ENCODE measurements at regions not wholly inside any gene's neighbourhood (a gene's known extent, or its start where the extent isn't known, plus 50 kb on each side); places are given as distances from the start of the nearest gene placed in this dataset.

DNA sequence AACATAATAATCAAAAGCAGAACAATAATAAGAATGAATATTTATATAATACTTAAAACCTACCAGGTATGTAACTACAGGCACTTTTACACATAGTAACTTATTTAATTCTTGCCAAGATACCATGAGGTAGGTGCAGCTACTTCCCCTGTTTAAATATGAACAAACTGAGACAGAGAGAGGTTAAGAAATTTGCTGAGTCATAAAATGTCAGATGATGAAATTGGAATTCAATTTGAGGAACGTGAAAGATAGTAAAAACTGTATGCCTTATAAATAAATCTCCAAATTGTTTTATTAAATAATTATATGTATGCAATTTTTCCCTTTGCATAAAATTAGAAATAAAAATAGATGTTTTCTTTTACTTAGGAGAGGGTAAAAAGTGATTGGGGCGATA lies 1103.3 kb upstream of the NRXN1 start:
- Histone ChIP-seq H3K4me1 (ENCODE audit: control insufficient read depth, insufficient read depth, low read length, poor library complexity, severe bottlenecking) (no peaks in the 10 kb centered on the region), H3K4me3 (ENCODE audit: insufficient read depth, low read depth, low read length, poor library complexity, severe bottlenecking) (no peak overlapping the region), H3K36me3 (ENCODE audit: control insufficient read depth, insufficient read depth, low read length) (no peaks in the 10 kb centered on the region), H3K27ac (ENCODE audit: insufficient read depth, low read length, poor library complexity, severe bottlenecking) (no peak overlapping the region), H3K9me3 (ENCODE audit: control insufficient read depth, low read length) (no peaks in the 10 kb centered on the region), H3K27me3 (replicated peaks; ENCODE audit: control insufficient read depth, insufficient read depth, low read length, poor library complexity, severe bottlenecking) (no peaks in the 10 kb centered on the region)
- no peak for DNase-seq

DNA sequence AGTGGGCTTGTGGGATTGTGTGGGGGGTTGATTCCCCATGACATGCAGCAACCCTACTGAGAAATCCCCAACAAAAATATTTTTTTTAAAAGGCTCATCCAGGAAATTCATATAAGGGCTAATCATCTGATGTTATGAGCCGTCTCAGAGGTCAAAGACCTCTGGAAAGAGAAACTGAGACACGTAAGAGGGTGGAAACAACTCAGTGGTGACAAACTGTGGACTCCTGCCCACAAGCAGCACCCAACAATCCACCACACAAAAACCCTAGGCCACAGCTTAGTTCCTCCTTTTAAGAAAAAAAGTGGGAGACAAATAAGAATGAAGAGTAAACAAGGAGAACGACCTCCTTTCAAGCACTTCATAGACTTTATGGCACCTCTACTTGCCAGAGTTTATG lies 1096.1 kb upstream of the NRXN1 start:
- no peak overlapping the region for H3K27ac ChIP-seq (ENCODE audit: insufficient read depth, low read length, poor library complexity, severe bottlenecking)
- H3K4me3 ChIP-seq (ENCODE audit: insufficient read depth, low read depth, low read length, poor library complexity, severe bottlenecking): no peak overlapping the region

DNA sequence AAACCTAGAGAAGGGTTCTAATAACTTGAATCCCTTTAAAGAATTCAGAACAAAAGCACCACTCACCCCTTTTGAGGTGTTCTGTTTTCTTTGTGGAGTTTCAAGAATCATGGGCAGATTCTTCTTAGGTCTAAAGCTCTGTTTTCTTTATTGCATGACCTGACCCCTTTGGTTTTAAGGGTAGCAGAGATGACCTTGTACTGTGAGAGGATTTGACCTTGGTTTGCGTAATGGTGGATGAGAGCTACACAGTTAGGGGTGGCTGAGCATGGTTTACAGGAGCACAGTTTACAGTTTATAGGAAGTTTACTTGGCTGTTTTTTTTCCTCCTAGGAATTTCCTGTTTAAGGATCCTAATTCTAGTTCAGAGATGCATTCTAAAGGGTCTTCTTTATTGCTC lies 1095.6 kb upstream of the NRXN1 start:
- no peak for DNase-seq

More for the DNA sequence above, 1096.1 kb upstream of the NRXN1 start:
- Histone ChIP-seq H3K9me3 (ENCODE audit: control insufficient read depth, low read length) (no peaks in the 10 kb centered on the region), H3K36me3 (ENCODE audit: control insufficient read depth, insufficient read depth, low read length) (no peaks in the 10 kb centered on the region), H3K4me1 (ENCODE audit: control insufficient read depth, insufficient read depth, low read length, poor library complexity, severe bottlenecking) (no peaks in the 10 kb centered on the region), H3K27me3 (replicated peaks; ENCODE audit: control insufficient read depth, insufficient read depth, low read length, poor library complexity, severe bottlenecking) (no peaks in the 10 kb centered on the region)
- DNase-seq: no peak

DNA sequence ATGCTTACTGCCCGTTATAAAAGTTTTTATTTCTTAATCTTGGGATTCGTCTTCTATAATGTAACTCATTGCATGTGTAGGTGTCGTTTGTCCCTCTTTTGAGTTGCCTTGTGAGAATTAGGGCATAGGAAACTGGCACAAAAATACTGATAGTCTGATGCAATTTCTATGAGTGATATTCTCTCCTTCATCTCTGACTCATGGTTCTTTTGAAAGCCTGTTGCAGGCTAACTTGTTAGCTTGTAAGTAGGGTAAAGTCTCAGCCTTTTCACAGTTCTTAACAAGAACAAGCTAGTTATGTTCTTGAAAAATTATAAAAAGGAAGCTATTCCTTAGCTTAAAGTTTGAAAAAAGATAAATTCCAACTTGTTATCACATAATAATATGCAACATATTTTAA lies 1085.4 kb upstream of the NRXN1 start:
- Histone ChIP-seq H3K27me3 (replicated peaks; ENCODE audit: control insufficient read depth, insufficient read depth, low read length, poor library complexity, severe bottlenecking) (no peaks in the 10 kb centered on the region), H3K36me3 (ENCODE audit: control insufficient read depth, insufficient read depth, low read length) (no peaks in the 10 kb centered on the region), H3K4me1 (ENCODE audit: control insufficient read depth, insufficient read depth, low read length, poor library complexity, severe bottlenecking) (no peaks in the 10 kb centered on the region), H3K4me3 (ENCODE audit: insufficient read depth, low read depth, low read length, poor library complexity, severe bottlenecking) (no peak overlapping the region), H3K9me3 (ENCODE audit: control insufficient read depth, low read length) (no peaks in the 10 kb centered on the region), H3K27ac (ENCODE audit: insufficient read depth, low read length, poor library complexity, severe bottlenecking) (no peak overlapping the region)
- DNase-seq: no peak

More for the DNA sequence above, 1095.6 kb upstream of the NRXN1 start:
- Histone ChIP-seq H3K27ac (ENCODE audit: insufficient read depth, low read length, poor library complexity, severe bottlenecking) (no peak overlapping the region), H3K36me3 (ENCODE audit: control insufficient read depth, insufficient read depth, low read length) (no peaks in the 10 kb centered on the region), H3K4me3 (ENCODE audit: insufficient read depth, low read depth, low read length, poor library complexity, severe bottlenecking) (no peak overlapping the region), H3K27me3 (replicated peaks; ENCODE audit: control insufficient read depth, insufficient read depth, low read length, poor library complexity, severe bottlenecking) (no peaks in the 10 kb centered on the region), H3K9me3 (ENCODE audit: control insufficient read depth, low read length) (no peaks in the 10 kb centered on the region), H3K4me1 (ENCODE audit: control insufficient read depth, insufficient read depth, low read length, poor library complexity, severe bottlenecking) (no peaks in the 10 kb centered on the region)

DNA sequence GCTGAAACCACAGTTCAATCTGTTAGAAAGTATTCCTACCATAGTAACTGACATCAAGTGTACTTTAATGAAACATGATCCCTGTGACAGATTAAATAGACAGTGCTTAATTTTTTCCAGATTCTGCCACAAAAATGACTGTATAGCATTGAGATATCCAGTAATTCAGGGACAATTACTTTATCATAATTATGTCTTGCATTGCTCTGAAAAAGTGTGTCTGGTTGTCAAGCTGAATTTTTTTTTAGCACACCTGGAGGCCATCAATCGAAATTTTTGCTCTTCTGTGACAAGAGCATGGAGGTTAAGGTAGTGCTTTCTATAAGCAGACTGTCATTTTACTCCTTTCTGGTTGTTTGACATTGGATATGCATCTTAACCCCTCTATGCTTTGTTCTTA lies 1083.8 kb upstream of the NRXN1 start:
- Histone ChIP-seq H3K36me3 (ENCODE audit: control insufficient read depth, insufficient read depth, low read length) (no peaks in the 10 kb centered on the region), H3K27ac (ENCODE audit: insufficient read depth, low read length, poor library complexity, severe bottlenecking) (no peak overlapping the region), H3K4me3 (ENCODE audit: insufficient read depth, low read depth, low read length, poor library complexity, severe bottlenecking) (no peak overlapping the region), H3K9me3 (ENCODE audit: control insufficient read depth, low read length) (no peaks in the 10 kb centered on the region), H3K4me1 (ENCODE audit: control insufficient read depth, insufficient read depth, low read length, poor library complexity, severe bottlenecking) (no peaks in the 10 kb centered on the region), H3K27me3 (replicated peaks; ENCODE audit: control insufficient read depth, insufficient read depth, low read length, poor library complexity, severe bottlenecking) (no peaks in the 10 kb centered on the region)
- DNase-seq: no peak

DNA sequence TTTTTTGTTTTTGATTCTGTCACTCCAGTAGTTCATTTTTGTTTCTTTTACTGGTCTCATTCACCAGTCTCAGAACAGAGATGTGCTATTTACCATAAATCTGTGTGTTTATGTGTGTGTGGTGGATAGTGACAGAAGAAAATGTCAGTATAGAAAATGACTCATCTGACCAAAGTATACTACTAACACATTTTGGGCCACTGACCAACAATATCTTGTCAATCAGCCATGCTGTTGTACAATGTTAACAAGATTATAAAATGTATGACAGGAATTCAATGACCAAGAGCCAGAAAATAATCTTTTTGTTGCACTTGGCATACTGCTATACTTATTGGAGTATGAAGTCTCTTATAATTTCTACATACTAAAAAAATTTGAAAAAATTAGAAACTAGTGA lies 1081.4 kb upstream of the NRXN1 start:
- Histone ChIP-seq H3K27me3 (replicated peaks; ENCODE audit: control insufficient read depth, insufficient read depth, low read length, poor library complexity, severe bottlenecking) (no peaks in the 10 kb centered on the region), H3K27ac (ENCODE audit: insufficient read depth, low read length, poor library complexity, severe bottlenecking) (no peak overlapping the region), H3K4me1 (ENCODE audit: control insufficient read depth, insufficient read depth, low read length, poor library complexity, severe bottlenecking) (no peaks in the 10 kb centered on the region), H3K36me3 (ENCODE audit: control insufficient read depth, insufficient read depth, low read length) (no peaks in the 10 kb centered on the region), H3K9me3 (ENCODE audit: control insufficient read depth, low read length) (no peaks in the 10 kb centered on the region), H3K4me3 (ENCODE audit: insufficient read depth, low read depth, low read length, poor library complexity, severe bottlenecking) (no peak overlapping the region)
- no peak for DNase-seq

DNA sequence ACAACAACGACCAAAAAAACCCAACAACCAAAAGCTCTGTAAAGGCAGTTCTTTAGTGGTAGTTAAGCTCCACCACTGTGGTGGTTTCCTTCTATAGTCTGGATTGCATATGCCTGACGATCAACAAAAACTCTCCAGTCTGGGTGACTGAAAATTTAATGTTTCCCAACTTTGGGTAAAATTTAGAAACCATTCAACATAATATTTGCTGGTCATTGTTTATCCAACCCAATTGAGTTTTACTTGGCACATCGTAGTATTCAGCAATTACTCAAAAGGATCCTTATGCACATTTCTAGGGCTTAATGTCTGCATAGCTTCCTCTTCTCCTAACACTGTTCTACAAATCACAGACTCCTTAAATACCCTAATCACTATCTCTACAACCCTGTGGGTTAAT lies 1080.2 kb upstream of the NRXN1 start:
- no peak overlapping the region for H3K27ac ChIP-seq (ENCODE audit: insufficient read depth, low read length, poor library complexity, severe bottlenecking)
- no peak for DNase-seq

DNA sequence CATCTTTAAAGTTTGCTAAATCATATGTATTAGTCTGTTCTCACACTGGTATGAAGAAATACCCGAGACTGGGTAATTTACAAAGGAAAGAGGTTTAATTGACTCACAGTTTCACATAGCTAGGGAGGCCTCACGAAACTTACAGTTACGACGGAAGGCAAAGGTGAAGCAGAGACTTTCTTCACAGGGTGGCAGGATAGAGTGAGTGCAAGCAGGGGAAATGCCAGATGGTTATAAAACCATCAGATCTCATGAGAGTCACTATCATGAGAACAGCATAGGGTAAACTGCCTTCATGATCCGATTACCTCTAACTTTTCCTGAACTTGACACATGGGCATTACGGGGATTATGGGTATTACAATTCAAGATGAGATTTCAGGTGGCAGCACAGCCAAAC lies 1075.2 kb upstream of the NRXN1 start:
- H3K9me3 ChIP-seq (ENCODE audit: control insufficient read depth, low read length): peaks cover 3% of the 10 kb centered on the region
- H3K4me1 ChIP-seq (ENCODE audit: control insufficient read depth, insufficient read depth, low read length, poor library complexity, severe bottlenecking): no peaks in the 10 kb centered on the region
- no peak for DNase-seq
- H3K36me3 ChIP-seq (ENCODE audit: control insufficient read depth, insufficient read depth, low read length): no peaks in the 10 kb centered on the region
- no peak overlapping the region for H3K4me3 ChIP-seq (ENCODE audit: insufficient read depth, low read depth, low read length, poor library complexity, severe bottlenecking)
- no peaks in the 10 kb centered on the region for H3K27me3 ChIP-seq (replicated peaks; ENCODE audit: control insufficient read depth, insufficient read depth, low read length, poor library complexity, severe bottlenecking)
- no peak overlapping the region for H3K27ac ChIP-seq (ENCODE audit: insufficient read depth, low read length, poor library complexity, severe bottlenecking)

More for the DNA sequence above, 1080.2 kb upstream of the NRXN1 start:
- Histone ChIP-seq H3K27me3 (replicated peaks; ENCODE audit: control insufficient read depth, insufficient read depth, low read length, poor library complexity, severe bottlenecking) (no peaks in the 10 kb centered on the region), H3K9me3 (ENCODE audit: control insufficient read depth, low read length) (peaks cover 3% of the 10 kb centered on the region), H3K4me3 (ENCODE audit: insufficient read depth, low read depth, low read length, poor library complexity, severe bottlenecking) (no peak overlapping the region), H3K36me3 (ENCODE audit: control insufficient read depth, insufficient read depth, low read length) (no peaks in the 10 kb centered on the region), H3K4me1 (ENCODE audit: control insufficient read depth, insufficient read depth, low read length, poor library complexity, severe bottlenecking) (no peaks in the 10 kb centered on the region)

DNA sequence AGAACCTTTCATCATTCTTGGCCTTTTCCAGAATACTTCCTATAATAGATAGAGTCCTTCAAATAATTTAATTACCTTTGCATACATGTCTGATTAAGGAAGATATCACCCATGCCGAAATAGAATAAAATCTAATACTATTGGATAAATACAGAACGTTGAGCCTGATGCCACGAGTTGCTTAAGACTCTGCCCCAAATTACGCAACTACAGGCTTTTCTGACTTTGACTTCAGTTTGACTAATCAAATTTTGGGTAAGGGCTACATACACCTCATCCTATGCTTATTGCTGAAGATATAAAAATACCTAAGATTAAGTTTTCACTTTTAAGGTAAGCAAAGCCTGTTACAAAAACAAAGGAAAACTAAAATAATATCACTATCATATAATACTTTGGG lies 1065.1 kb upstream of the NRXN1 start:
- Histone ChIP-seq H3K27ac (ENCODE audit: insufficient read depth, low read length, poor library complexity, severe bottlenecking) (no peak overlapping the region), H3K4me1 (ENCODE audit: control insufficient read depth, insufficient read depth, low read length, poor library complexity, severe bottlenecking) (no peaks in the 10 kb centered on the region), H3K4me3 (ENCODE audit: insufficient read depth, low read depth, low read length, poor library complexity, severe bottlenecking) (no peak overlapping the region), H3K36me3 (ENCODE audit: control insufficient read depth, insufficient read depth, low read length) (no peaks in the 10 kb centered on the region), H3K9me3 (ENCODE audit: control insufficient read depth, low read length) (no peaks in the 10 kb centered on the region), H3K27me3 (replicated peaks; ENCODE audit: control insufficient read depth, insufficient read depth, low read length, poor library complexity, severe bottlenecking) (no peaks in the 10 kb centered on the region)
- no peak for DNase-seq

DNA sequence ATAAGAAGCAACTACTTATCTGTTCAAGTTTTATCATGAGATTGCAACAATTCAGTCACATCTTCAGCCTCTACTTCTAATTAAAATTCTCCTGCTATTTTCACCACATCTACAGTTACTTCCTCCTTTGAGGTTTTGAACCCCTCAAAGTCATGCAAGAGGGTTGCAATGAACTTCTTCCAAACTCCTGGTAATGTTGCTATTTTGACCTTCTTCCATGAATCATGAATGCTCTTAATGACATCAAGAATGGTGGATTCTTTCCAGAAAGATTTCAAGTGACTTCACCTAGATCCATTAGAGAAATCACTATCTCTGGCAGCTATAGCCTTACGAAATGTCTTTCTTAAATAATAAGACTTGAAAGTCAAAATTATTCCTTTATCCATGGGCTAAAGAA lies 1052.8 kb upstream of the NRXN1 start:
- no peak overlapping the region for H3K27ac ChIP-seq (ENCODE audit: insufficient read depth, low read length, poor library complexity, severe bottlenecking)
- no peaks in the 10 kb centered on the region for H3K36me3 ChIP-seq (ENCODE audit: control insufficient read depth, insufficient read depth, low read length)
- no peaks in the 10 kb centered on the region for H3K4me1 ChIP-seq (ENCODE audit: control insufficient read depth, insufficient read depth, low read length, poor library complexity, severe bottlenecking)
- no peak for DNase-seq
- H3K4me3 ChIP-seq (ENCODE audit: insufficient read depth, low read depth, low read length, poor library complexity, severe bottlenecking): no peak overlapping the region
- H3K27me3 ChIP-seq (replicated peaks; ENCODE audit: control insufficient read depth, insufficient read depth, low read length, poor library complexity, severe bottlenecking): no peaks in the 10 kb centered on the region
- H3K9me3 ChIP-seq (ENCODE audit: control insufficient read depth, low read length): no peaks in the 10 kb centered on the region

DNA sequence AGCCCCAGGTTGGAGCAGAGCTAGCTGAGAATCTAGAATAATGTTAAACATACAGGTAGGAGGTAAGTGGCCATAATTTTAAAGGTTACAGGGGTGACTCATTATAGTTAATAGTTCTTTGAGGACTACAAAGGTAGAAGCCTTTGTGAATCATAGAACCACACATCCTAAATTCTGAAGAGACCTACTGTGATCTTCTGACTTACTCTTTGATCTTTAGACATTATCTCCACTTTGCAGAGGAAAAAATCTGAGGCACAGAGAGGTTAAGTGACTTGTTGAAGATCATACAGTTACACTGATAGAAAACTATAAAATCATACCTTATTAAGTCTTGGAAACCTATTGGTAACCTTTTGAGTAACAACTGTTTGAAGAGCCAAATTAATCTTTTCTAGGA lies 1051.3 kb upstream of the NRXN1 start:
- Histone ChIP-seq H3K9me3 (ENCODE audit: control insufficient read depth, low read length) (no peaks in the 10 kb centered on the region), H3K4me1 (ENCODE audit: control insufficient read depth, insufficient read depth, low read length, poor library complexity, severe bottlenecking) (no peaks in the 10 kb centered on the region), H3K4me3 (ENCODE audit: insufficient read depth, low read depth, low read length, poor library complexity, severe bottlenecking) (no peak overlapping the region), H3K36me3 (ENCODE audit: control insufficient read depth, insufficient read depth, low read length) (no peaks in the 10 kb centered on the region), H3K27ac (ENCODE audit: insufficient read depth, low read length, poor library complexity, severe bottlenecking) (no peak overlapping the region), H3K27me3 (replicated peaks; ENCODE audit: control insufficient read depth, insufficient read depth, low read length, poor library complexity, severe bottlenecking) (no peaks in the 10 kb centered on the region)
- DNase-seq: no peak

Measured in effector memory CD4-positive, alpha-beta T cell (primary cell).